CD4-positive, alpha-beta T cell treated with Interleukin-17A for 4 hours (primary cell): ENCODE measurements at regions not wholly inside any gene's neighbourhood (a gene's known extent, or its start where the extent isn't known, plus 50 kb on each side); places are given as distances from the start of the nearest gene placed in this dataset.
"Not testable (repeated sequence)": the region's sequence is repeated elsewhere in the genome, so short reads cannot be mapped to it uniquely, and the experiment has no call there.

Experiments used
- DNase-seq: peaks from one replicate; pipeline ENCODE4 v3.0.0-alpha.2; 2020; ENCODE audit warnings: mixed read lengths

- DNase-seq, result not testable (repeated sequence)
These were observed 397.8 kb upstream of the ZNF337 start for GRCh38 chr20:26094498-26094897.

- not testable (repeated sequence) for DNase-seq
These were observed 395.3 kb upstream of the ZNF337 start for GRCh38 chr20:26091921-26092320.

GRCh38 chr20:26086195-26086594 lies 389.5 kb upstream of the ZNF337 start:
- DNase-seq, result not testable (repeated sequence)

GRCh38 chr20:26073972-26074371 lies 377.3 kb upstream of the ZNF337 start:
- not testable (repeated sequence) for DNase-seq

- not testable (repeated sequence) for DNase-seq
These were observed 362.7 kb upstream of the ZNF337 start for GRCh38 chr20:26059324-26059723.

- DNase-seq, result not testable (repeated sequence)
These were observed 361.8 kb upstream of the ZNF337 start for GRCh38 chr20:26058446-26058845.

- not testable (repeated sequence) for DNase-seq
These were observed 360.6 kb upstream of the ZNF337 start for GRCh38 chr20:26057135-26057752.

GRCh38 chr20:26025792-26026191 lies 329.1 kb upstream of the ZNF337 start:
- not testable (repeated sequence) for DNase-seq

GRCh38 chr20:26010942-26011276 lies 314.3 kb upstream of the ZNF337 start:
- DNase-seq, result not testable (repeated sequence)

- not testable (repeated sequence) for DNase-seq
These were observed 313.7 kb upstream of the ZNF337 start for GRCh38 chr20:26010224-26010941.

GRCh38 chr20:26009402-26010223 lies 313.0 kb upstream of the ZNF337 start:
- DNase-seq, result peak; percentile 70

- not testable (repeated sequence) for DNase-seq
These were observed 311.4 kb upstream of the ZNF337 start for GRCh38 chr20:26008026-26008425.

- DNase-seq, result not testable (repeated sequence)
These were observed 309.5 kb upstream of the ZNF337 start for GRCh38 chr20:26006164-26006563.

- DNase-seq, result not testable (repeated sequence)
These were observed 307.3 kb upstream of the ZNF337 start for GRCh38 chr20:26003959-26004358.

- DNase-seq, result not testable (repeated sequence)
These were observed 300.9 kb upstream of the ZNF337 start for GRCh38 chr20:25997367-25998038.

GRCh38 chr20:25992146-25992545 lies 295.5 kb upstream of the ZNF337 start:
- DNase-seq, result no peak

- DNase-seq, result no peak
These were observed 295.1 kb upstream of the ZNF337 start for GRCh38 chr20:25991756-25992130.

- DNase-seq, result no peak
These were observed 294.6 kb upstream of the ZNF337 start for GRCh38 chr20:25991051-25991755.

GRCh38 chr20:25989686-25990085 lies 293.0 kb upstream of the ZNF337 start:
- DNase-seq, result not testable (repeated sequence)

- DNase-seq, result no peak
These were observed 292.5 kb upstream of the ZNF337 start for GRCh38 chr20:25989196-25989595.

- DNase-seq, result not testable (repeated sequence)
These were observed 291.4 kb upstream of the ZNF337 start for GRCh38 chr20:25987928-25988560.
